ENCODE measurements at regions not wholly inside any gene's neighbourhood (a gene's known extent, or its start where the extent isn't known, plus 50 kb on each side); places are given as distances from the start of the nearest gene placed in this dataset.

GRCh38 chr17:34503528-34504195 is 75.7 kb upstream of the TMEM132E start:
- no peaks in the 10 kb centered on the region for H3K36me3 ChIP-seq (ENCODE audit: control insufficient read depth in 3 of 3, insufficient read depth in 3 of 3, low read length in 3 of 3)
- H3K27me3 ChIP-seq (ENCODE audit: control insufficient read depth in 3 of 3, insufficient read depth in 3 of 3, low read length in 3 of 3), result peaks cover 15 to 33% (median 27%) of the 10 kb centered on the region in 3 donors
- H3K9me3 ChIP-seq (ENCODE audit: control insufficient read depth in 3 of 3, low read length in 3 of 3), result no peaks in the 10 kb centered on the region

DNA sequence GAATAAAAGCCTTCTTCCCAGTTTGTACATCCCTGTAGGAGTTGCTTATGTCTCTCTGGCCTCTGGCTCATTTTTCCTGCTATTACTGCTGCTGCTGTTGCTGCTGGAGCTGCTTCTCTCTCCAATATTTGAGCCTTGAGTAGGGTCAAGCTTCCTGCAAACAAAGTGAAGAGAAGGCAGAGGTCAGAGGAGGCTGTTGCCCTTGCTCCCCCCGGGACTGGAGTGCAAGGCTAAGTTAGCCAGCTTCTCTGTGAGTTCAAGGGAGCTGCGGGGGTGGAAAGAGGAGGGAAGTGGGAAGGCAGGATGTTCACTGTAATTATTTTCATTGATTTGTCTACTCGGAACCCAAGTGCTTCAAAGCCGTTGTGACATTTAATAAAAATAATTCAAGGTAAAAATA is 77.0 kb upstream of the TMEM132E start:
- Histone ChIP-seq H3K4me3 (ENCODE audit: low read length in 3 of 3) (no peak overlapping the region), H3K9me3 (ENCODE audit: control insufficient read depth in 3 of 3, low read length in 3 of 3) (no peaks in the 10 kb centered on the region), H3K4me1 (ENCODE audit: control insufficient read depth in 3 of 3, insufficient read depth in 3 of 3, low read length in 3 of 3) (peaks cover 0 to 2% (median 0%) of the 10 kb centered on the region in 3 donors), H3K9ac (ENCODE audit: low read depth in 1 of 3, low read length in 3 of 3) (no peak overlapping the region), H3K27ac (ENCODE audit: low read depth, low read length) (no peak overlapping the region), H3K27me3 (ENCODE audit: control insufficient read depth in 3 of 3, insufficient read depth in 3 of 3, low read length in 3 of 3) (peaks cover 18 to 33% (median 27%) of the 10 kb centered on the region in 3 donors), H3K36me3 (ENCODE audit: control insufficient read depth in 3 of 3, insufficient read depth in 3 of 3, low read length in 3 of 3) (no peaks in the 10 kb centered on the region)

More at GRCh38 chr17:34503528-34504195, 75.7 kb upstream of the TMEM132E start:
- Histone ChIP-seq H3K4me1 (ENCODE audit: control insufficient read depth in 3 of 3, insufficient read depth in 3 of 3, low read length in 3 of 3) (peaks cover 0 to 2% (median 0%) of the 10 kb centered on the region in 3 donors), H3K4me3 (ENCODE audit: low read length in 3 of 3) (no peak overlapping the region), H3K27ac (ENCODE audit: low read depth, low read length) (no peak overlapping the region), H3K9ac (ENCODE audit: low read depth in 1 of 3, low read length in 3 of 3) (no peak overlapping the region)

- H3K27me3 ChIP-seq (ENCODE audit: control insufficient read depth in 3 of 3, insufficient read depth in 3 of 3, low read length in 3 of 3), result peaks cover 13 to 21% (median 14%) of the 10 kb centered on the region in 3 donors
- peaks cover 0 to 2% (median 0%) of the 10 kb centered on the region in 3 donors for H3K4me1 ChIP-seq (ENCODE audit: control insufficient read depth in 3 of 3, insufficient read depth in 3 of 3, low read length in 3 of 3)
- H3K36me3 ChIP-seq (ENCODE audit: control insufficient read depth in 3 of 3, insufficient read depth in 3 of 3, low read length in 3 of 3), result no peaks in the 10 kb centered on the region
- H3K9me3 ChIP-seq (ENCODE audit: control insufficient read depth in 3 of 3, low read length in 3 of 3), result no peaks in the 10 kb centered on the region
- no peak overlapping the region for H3K4me3 ChIP-seq (ENCODE audit: low read length in 3 of 3)
- H3K27ac ChIP-seq (ENCODE audit: low read depth, low read length), result no peak overlapping the region
- no peak overlapping the region for H3K9ac ChIP-seq (ENCODE audit: low read depth in 1 of 3, low read length in 3 of 3)
These were observed 79.8 kb upstream of the TMEM132E start for GRCh38 chr17:34499576-34499975.

- Histone ChIP-seq H3K9ac (ENCODE audit: low read depth in 1 of 3, low read length in 3 of 3) (no peak overlapping the region), H3K27me3 (ENCODE audit: control insufficient read depth in 3 of 3, insufficient read depth in 3 of 3, low read length in 3 of 3) (peaks cover 15 to 33% (median 16%) of the 10 kb centered on the region in 3 donors), H3K4me1 (ENCODE audit: control insufficient read depth in 3 of 3, insufficient read depth in 3 of 3, low read length in 3 of 3) (no peaks in the 10 kb centered on the region), H3K9me3 (ENCODE audit: control insufficient read depth in 3 of 3, low read length in 3 of 3) (no peaks in the 10 kb centered on the region), H3K36me3 (ENCODE audit: control insufficient read depth in 3 of 3, insufficient read depth in 3 of 3, low read length in 3 of 3) (no peaks in the 10 kb centered on the region), H3K27ac (ENCODE audit: low read depth, low read length) (no peak overlapping the region), H3K4me3 (ENCODE audit: low read length in 3 of 3) (no peak overlapping the region)
These were observed 85.5 kb upstream of the TMEM132E start for GRCh38 chr17:34493917-34494316.

GRCh38 chr17:34487626-34488025 is 91.8 kb upstream of the TMEM132E start:
- H3K9me3 ChIP-seq (ENCODE audit: control insufficient read depth in 3 of 3, low read length in 3 of 3), result no peaks in the 10 kb centered on the region
- H3K27ac ChIP-seq (ENCODE audit: low read depth, low read length), result no peak overlapping the region
- no peak overlapping the region for H3K4me3 ChIP-seq (ENCODE audit: low read length in 3 of 3)
- peaks cover 33 to 43% (median 39%) of the 10 kb centered on the region in 3 donors for H3K27me3 ChIP-seq (ENCODE audit: control insufficient read depth in 3 of 3, insufficient read depth in 3 of 3, low read length in 3 of 3)
- H3K4me1 ChIP-seq (ENCODE audit: control insufficient read depth in 3 of 3, insufficient read depth in 3 of 3, low read length in 3 of 3), result no peaks in the 10 kb centered on the region
- H3K36me3 ChIP-seq (ENCODE audit: control insufficient read depth in 3 of 3, insufficient read depth in 3 of 3, low read length in 3 of 3), result no peaks in the 10 kb centered on the region
- no peak overlapping the region for H3K9ac ChIP-seq (ENCODE audit: low read depth in 1 of 3, low read length in 3 of 3)

GRCh38 chr17:34486761-34487160 is 92.6 kb upstream of the TMEM132E start:
- Histone ChIP-seq H3K9me3 (ENCODE audit: control insufficient read depth in 3 of 3, low read length in 3 of 3) (no peaks in the 10 kb centered on the region), H3K36me3 (ENCODE audit: control insufficient read depth in 3 of 3, insufficient read depth in 3 of 3, low read length in 3 of 3) (no peaks in the 10 kb centered on the region), H3K9ac (ENCODE audit: low read depth in 1 of 3, low read length in 3 of 3) (no peak overlapping the region), H3K4me3 (ENCODE audit: low read length in 3 of 3) (no peak overlapping the region), H3K4me1 (ENCODE audit: control insufficient read depth in 3 of 3, insufficient read depth in 3 of 3, low read length in 3 of 3) (no peaks in the 10 kb centered on the region), H3K27ac (ENCODE audit: low read depth, low read length) (no peak overlapping the region), H3K27me3 (ENCODE audit: control insufficient read depth in 3 of 3, insufficient read depth in 3 of 3, low read length in 3 of 3) (peaks cover 32 to 49% (median 41%) of the 10 kb centered on the region in 3 donors)

DNA sequence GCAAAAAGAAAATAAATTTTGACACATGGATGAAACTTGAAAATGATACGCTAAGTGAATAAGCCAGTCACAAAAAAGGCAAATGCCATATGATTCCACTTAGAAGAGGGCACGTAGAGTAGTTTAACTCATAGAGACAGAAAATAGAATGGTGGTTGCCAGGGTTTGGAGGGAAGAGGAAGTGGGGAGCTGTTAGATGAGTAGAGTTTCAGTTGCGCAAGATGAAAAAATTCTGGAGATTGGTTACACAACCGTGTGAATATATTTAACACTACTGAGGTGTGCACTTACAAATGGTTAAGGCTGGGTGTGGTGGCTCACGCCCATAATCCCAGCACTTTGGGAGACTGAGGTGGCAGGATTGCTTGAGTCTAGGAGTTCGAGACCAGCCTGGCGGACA is 93.4 kb upstream of the TMEM132E start:
- H3K4me3 ChIP-seq (ENCODE audit: low read length in 3 of 3), result no peak overlapping the region
- H3K4me1 ChIP-seq (ENCODE audit: control insufficient read depth in 3 of 3, insufficient read depth in 3 of 3, low read length in 3 of 3), result no peaks in the 10 kb centered on the region
- no peak overlapping the region for H3K9ac ChIP-seq (ENCODE audit: low read depth in 1 of 3, low read length in 3 of 3)
- peaks cover 31 to 54% (median 42%) of the 10 kb centered on the region in 3 donors for H3K27me3 ChIP-seq (ENCODE audit: control insufficient read depth in 3 of 3, insufficient read depth in 3 of 3, low read length in 3 of 3)
- H3K27ac ChIP-seq (ENCODE audit: low read depth, low read length), result no peak overlapping the region
- no peaks in the 10 kb centered on the region for H3K9me3 ChIP-seq (ENCODE audit: control insufficient read depth in 3 of 3, low read length in 3 of 3)
- no peaks in the 10 kb centered on the region for H3K36me3 ChIP-seq (ENCODE audit: control insufficient read depth in 3 of 3, insufficient read depth in 3 of 3, low read length in 3 of 3)

- Histone ChIP-seq H3K9ac (ENCODE audit: low read depth in 1 of 3, low read length in 3 of 3) (no peak overlapping the region), H3K4me3 (ENCODE audit: low read length in 3 of 3) (no peak overlapping the region), H3K4me1 (ENCODE audit: control insufficient read depth in 3 of 3, insufficient read depth in 3 of 3, low read length in 3 of 3) (no peaks in the 10 kb centered on the region), H3K9me3 (ENCODE audit: control insufficient read depth in 3 of 3, low read length in 3 of 3) (no peaks in the 10 kb centered on the region), H3K36me3 (ENCODE audit: control insufficient read depth in 3 of 3, insufficient read depth in 3 of 3, low read length in 3 of 3) (no peaks in the 10 kb centered on the region), H3K27me3 (ENCODE audit: control insufficient read depth in 3 of 3, insufficient read depth in 3 of 3, low read length in 3 of 3) (peaks cover 26 to 52% (median 43%) of the 10 kb centered on the region in 3 donors), H3K27ac (ENCODE audit: low read depth, low read length) (no peak overlapping the region)
These were observed 95.1 kb upstream of the TMEM132E start for GRCh38 chr17:34484193-34484733.

GRCh38 chr17:34482730-34483129 is 96.7 kb upstream of the TMEM132E start:
- no peaks in the 10 kb centered on the region for H3K4me1 ChIP-seq (ENCODE audit: control insufficient read depth in 3 of 3, insufficient read depth in 3 of 3, low read length in 3 of 3)
- no peak overlapping the region for H3K27ac ChIP-seq (ENCODE audit: low read depth, low read length)
- no peak overlapping the region for H3K9ac ChIP-seq (ENCODE audit: low read depth in 1 of 3, low read length in 3 of 3)
- H3K27me3 ChIP-seq (ENCODE audit: control insufficient read depth in 3 of 3, insufficient read depth in 3 of 3, low read length in 3 of 3), result peaks cover 20 to 42% (median 38%) of the 10 kb centered on the region in 3 donors
- H3K4me3 ChIP-seq (ENCODE audit: low read length in 3 of 3), result no peak overlapping the region
- H3K36me3 ChIP-seq (ENCODE audit: control insufficient read depth in 3 of 3, insufficient read depth in 3 of 3, low read length in 3 of 3), result no peaks in the 10 kb centered on the region
- H3K9me3 ChIP-seq (ENCODE audit: control insufficient read depth in 3 of 3, low read length in 3 of 3), result no peaks in the 10 kb centered on the region

DNA sequence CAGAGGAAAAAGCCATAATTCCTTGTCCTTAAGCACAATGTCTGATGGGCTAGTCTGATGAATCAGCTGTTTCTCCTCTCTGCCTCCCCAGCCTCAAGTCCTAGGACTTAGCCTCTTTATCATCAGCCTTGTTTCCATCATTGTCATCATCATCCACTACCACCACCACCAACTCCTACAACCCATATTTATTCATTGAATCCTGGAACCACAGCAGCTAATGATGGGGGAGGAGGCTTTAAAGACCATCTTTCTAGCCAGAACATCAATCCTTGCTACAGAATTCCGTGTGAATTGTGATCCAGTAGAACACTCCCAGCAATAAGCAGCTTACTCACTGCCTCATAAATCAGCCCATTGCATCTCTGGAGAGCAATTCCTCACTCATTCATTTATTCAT is 97.6 kb upstream of the TMEM132E start:
- H3K9me3 ChIP-seq (ENCODE audit: control insufficient read depth in 3 of 3, low read length in 3 of 3), result no peaks in the 10 kb centered on the region
- H3K27me3 ChIP-seq (ENCODE audit: control insufficient read depth in 3 of 3, insufficient read depth in 3 of 3, low read length in 3 of 3), result peaks cover 20 to 37% (median 33%) of the 10 kb centered on the region in 3 donors
- no peaks in the 10 kb centered on the region for H3K36me3 ChIP-seq (ENCODE audit: control insufficient read depth in 3 of 3, insufficient read depth in 3 of 3, low read length in 3 of 3)
- no peak overlapping the region for H3K4me3 ChIP-seq (ENCODE audit: low read length in 3 of 3)
- no peak overlapping the region for H3K27ac ChIP-seq (ENCODE audit: low read depth, low read length)
- no peak overlapping the region for H3K9ac ChIP-seq (ENCODE audit: low read depth in 1 of 3, low read length in 3 of 3)
- no peaks in the 10 kb centered on the region for H3K4me1 ChIP-seq (ENCODE audit: control insufficient read depth in 3 of 3, insufficient read depth in 3 of 3, low read length in 3 of 3)
